Bronchial epithelial cell (primary cell): ENCODE measurements at regions not wholly inside any gene's neighbourhood (a gene's known extent, or its start where the extent isn't known, plus 50 kb on each side); places are given as distances from the start of the nearest gene placed in this dataset.

ENCODE experiments used
- DNase-seq: peaks from one replicate; pipeline ENCODE4 v3.0.0-alpha.2; 2010; ENCODE audit warnings: low read depth
- FAIRE-seq: peaks from 2 replicates; lab custom pipeline; 2011; peaks lifted over from hg19 to GRCh38; lab: Jason Lieb, UNC
- H3K27me3 ChIP-seq: 2 replicates; pipeline ENCODE4 v1.5.1; 2011; ENCODE audit warnings: low read length; ENCODE audit not compliant: control insufficient read depth, insufficient read depth
- H3K36me3 ChIP-seq: 2 replicates; pipeline ENCODE4 v1.5.1; 2011; ENCODE audit warnings: low read length; ENCODE audit not compliant: control insufficient read depth, insufficient read depth
- H3K4me3 ChIP-seq: 2 replicates; pipeline ENCODE4 v1.5.1; 2011; ENCODE audit warnings: mild to moderate bottlenecking, low read depth, low read length, control low read depth
- CTCF ChIP-seq: IDR thresholded peaks from 2 replicates; pipeline ENCODE4 v1.5.1; 2011; ENCODE audit warnings: mild to moderate bottlenecking, moderate library complexity, low read length, control low read depth, inconsistent platforms; ENCODE audit not compliant: insufficient read depth, severe bottlenecking

GRCh38 chrX:13888284-13888683, 71.4 kb upstream of the GPM6B start:
- Histone ChIP-seq H3K36me3 (no peaks in the 10 kb centered on the region), H3K27me3 (no peaks in the 10 kb centered on the region), H3K4me3 (no peak overlapping the region)
- TF ChIP-seq CTCF: no peak
- DNase-seq (no peak), FAIRE-seq (no peak)

- DNase-seq: no peak
- Histone ChIP-seq H3K36me3 (no peaks in the 10 kb centered on the region), H3K4me3 (no peak overlapping the region), H3K27me3 (no peaks in the 10 kb centered on the region)
- no peak for FAIRE-seq
- no peak for TF ChIP-seq CTCF
Observed at GRCh38 chrX:13885591-13885990, 68.7 kb upstream of the GPM6B start.

GRCh38 chrX:13876652-13877051, 59.8 kb upstream of the GPM6B start:
- Histone ChIP-seq H3K27me3 (no peaks in the 10 kb centered on the region), H3K36me3 (no peaks in the 10 kb centered on the region), H3K4me3 (no peak overlapping the region)
- DNase-seq (peak; percentile 72), FAIRE-seq (no peak)
- TF ChIP-seq CTCF: no peak

- FAIRE-seq: peak; percentile 68
- no peaks in the 10 kb centered on the region for H3K27me3 ChIP-seq
- no peak for DNase-seq
- no peak overlapping the region for H3K4me3 ChIP-seq
- no peaks in the 10 kb centered on the region for H3K36me3 ChIP-seq
- TF ChIP-seq CTCF: no peak
Observed at GRCh38 chrX:13875572-13875971, 58.7 kb upstream of the GPM6B start.

GRCh38 chrX:13868591-13868990, 51.7 kb upstream of the GPM6B start:
- Histone ChIP-seq H3K4me3 (no peak overlapping the region), H3K27me3 (no peaks in the 10 kb centered on the region), H3K36me3 (no peaks in the 10 kb centered on the region)
- TF ChIP-seq CTCF: no peak
- peak; percentile 6 for DNase-seq
- FAIRE-seq: no peak
